Stimulated activated naive CD8-positive, alpha-beta T cell treated with anti-CD3 and anti-CD28 coated beads, Interleukin-15, Interleukin-2, amounts not matched to agents 100 ng/mL and 50 ng/mL, for 24 hours (primary cell): ENCODE measurements at regions not wholly inside any gene's neighbourhood (a gene's known extent, or its start where the extent isn't known, plus 50 kb on each side); places are given as distances from the start of the nearest gene placed in this dataset.
"Not testable (repeated sequence)": the region's sequence is repeated elsewhere in the genome, so short reads cannot be mapped to it uniquely, and the experiment has no call there.

Experiments used
- H3K27ac Mint-ChIP-seq: one replicate; pipeline ENCODE4 v1.8.0; 2021; ENCODE audit warnings: mild to moderate bottlenecking, mixed read lengths
- H3K27me3 Mint-ChIP-seq: one replicate; pipeline ENCODE4 v1.8.0; 2021; ENCODE audit warnings: mixed read lengths
- H3K36me3 Mint-ChIP-seq: one replicate; pipeline ENCODE4 v1.8.0; 2021; ENCODE audit warnings: low read depth, mixed read lengths
- H3K4me1 Mint-ChIP-seq: one replicate; pipeline ENCODE4 v1.8.0; 2021; ENCODE audit warnings: low read depth, mixed read lengths
- H3K4me3 Mint-ChIP-seq: one replicate; pipeline ENCODE4 v1.8.0; 2021; ENCODE audit warnings: mild to moderate bottlenecking, mixed read lengths
- H3K9me3 Mint-ChIP-seq: one replicate; pipeline ENCODE4 v1.8.0; 2021; ENCODE audit warnings: mixed read lengths

DNA sequence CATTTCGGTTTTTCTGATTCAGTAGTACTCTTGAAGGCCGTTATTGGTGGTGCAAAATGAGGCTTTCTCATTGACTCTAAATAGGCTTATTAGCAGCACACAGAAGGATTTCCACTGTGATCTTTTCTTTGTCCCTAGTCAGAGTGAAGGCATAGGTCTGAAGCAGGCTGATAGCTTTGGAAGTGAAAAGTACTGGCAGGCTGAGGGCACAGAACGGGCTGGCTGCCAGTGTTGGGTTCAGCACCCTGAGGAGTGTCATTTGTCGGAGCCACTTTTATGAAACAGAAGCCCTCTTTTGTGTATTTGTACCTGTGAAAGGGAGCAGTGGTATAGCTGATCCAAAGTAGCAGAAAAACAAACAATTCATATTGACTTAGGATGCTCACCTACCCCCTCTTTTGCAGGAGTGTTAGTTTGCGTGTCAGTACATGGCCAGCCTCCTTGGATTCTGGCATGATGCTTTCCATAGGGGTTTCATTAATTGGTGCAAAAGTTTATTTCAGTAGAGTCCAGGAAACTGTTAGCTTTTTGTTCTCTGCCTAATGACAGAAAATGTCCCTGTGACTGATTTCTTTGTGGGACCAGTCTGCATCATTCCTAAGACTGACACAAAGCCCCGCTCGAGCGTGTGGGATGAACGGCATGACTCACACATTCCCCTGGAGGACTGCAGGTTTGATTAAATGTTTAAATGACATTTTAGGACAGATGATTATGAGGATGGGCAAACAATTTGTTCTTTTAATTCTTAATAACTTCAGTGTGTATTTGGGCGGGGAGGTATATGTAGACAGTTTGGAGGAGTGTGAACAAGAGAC lies 239.1 kb upstream of the VKORC1L1 start:
- not testable (repeated sequence) for H3K27me3 Mint-ChIP-seq, H3K4me3 Mint-ChIP-seq, H3K4me1 Mint-ChIP-seq, H3K27ac Mint-ChIP-seq, H3K36me3 Mint-ChIP-seq, H3K9me3 Mint-ChIP-seq

- H3K27ac Mint-ChIP-seq, H3K36me3 Mint-ChIP-seq, H3K27me3 Mint-ChIP-seq, H3K4me3 Mint-ChIP-seq, H3K9me3 Mint-ChIP-seq, H3K4me1 Mint-ChIP-seq: not testable (repeated sequence)
Measured at GRCh38 chr7:65638918-65639317, 234.0 kb upstream of the VKORC1L1 start.

DNA sequence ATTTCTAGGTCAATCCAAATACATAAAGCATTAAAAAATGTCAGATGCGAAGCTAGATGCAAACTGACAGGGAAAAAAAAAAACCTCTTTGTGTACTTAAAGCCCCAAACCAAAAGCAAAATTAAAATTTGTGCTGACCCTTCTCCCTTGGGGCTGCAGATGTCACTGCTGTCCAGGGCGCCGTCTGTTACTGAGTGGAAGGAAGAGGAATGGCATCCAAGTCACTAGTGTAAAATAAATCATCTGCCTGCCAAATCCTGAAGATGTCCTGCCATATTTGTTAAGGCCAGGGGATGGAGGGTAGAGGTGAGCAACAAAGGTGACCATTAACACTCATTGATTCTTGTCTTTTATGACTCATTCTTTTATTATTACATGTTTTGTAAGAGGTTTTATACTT lies 233.2 kb upstream of the VKORC1L1 start:
- not testable (repeated sequence) for H3K9me3 Mint-ChIP-seq, H3K27me3 Mint-ChIP-seq, H3K4me1 Mint-ChIP-seq, H3K27ac Mint-ChIP-seq, H3K4me3 Mint-ChIP-seq, H3K36me3 Mint-ChIP-seq

- H3K4me1 Mint-ChIP-seq, H3K27me3 Mint-ChIP-seq, H3K4me3 Mint-ChIP-seq, H3K27ac Mint-ChIP-seq, H3K36me3 Mint-ChIP-seq, H3K9me3 Mint-ChIP-seq: not testable (repeated sequence)
Measured at GRCh38 chr7:65643498-65643897, 229.4 kb upstream of the VKORC1L1 start.

DNA sequence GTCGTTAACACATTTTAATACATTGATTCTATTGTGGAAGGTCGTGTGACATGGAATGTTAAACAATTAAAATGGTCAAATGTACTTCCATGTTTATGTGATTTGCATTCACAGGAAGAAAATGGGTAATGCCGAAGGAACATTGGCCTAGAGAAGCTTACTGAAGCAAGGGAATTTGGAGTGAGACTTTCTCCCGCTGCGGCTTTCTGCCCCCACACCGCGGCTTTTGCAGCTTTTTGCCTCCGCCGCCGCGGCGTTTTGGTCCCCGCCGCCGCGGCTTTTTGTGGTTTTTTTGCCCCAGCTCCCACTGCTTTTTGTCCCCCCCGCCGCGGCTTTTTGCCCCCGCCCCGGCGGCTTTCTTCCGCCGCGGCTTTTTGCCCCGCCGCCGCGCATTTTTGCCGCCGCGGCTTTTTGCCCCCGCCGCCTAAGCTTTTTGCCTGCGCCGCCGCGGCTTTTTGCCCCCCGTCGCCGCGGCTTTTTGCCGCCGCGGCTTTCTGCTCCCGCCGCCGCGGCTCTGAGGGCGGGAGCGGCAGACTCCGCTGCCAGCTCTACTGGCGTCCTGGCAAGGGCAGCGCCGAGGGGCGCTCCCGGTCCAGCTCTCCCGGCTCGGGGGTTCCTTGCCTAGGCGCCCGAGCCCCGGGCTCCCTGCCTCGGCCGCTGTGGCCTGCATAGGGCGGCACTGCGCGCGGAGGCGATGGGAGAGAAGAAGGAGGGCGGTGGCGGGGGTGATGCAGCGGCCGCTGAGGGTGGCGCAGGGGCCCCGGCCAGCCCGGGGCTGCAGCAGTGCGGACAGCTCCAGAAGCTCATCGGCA lies 225.5 kb upstream of the VKORC1L1 start:
- H3K4me1 Mint-ChIP-seq, H3K36me3 Mint-ChIP-seq, H3K4me3 Mint-ChIP-seq, H3K27ac Mint-ChIP-seq, H3K27me3 Mint-ChIP-seq: not testable (repeated sequence)
- H3K9me3 Mint-ChIP-seq: peaks cover 13% of the 10 kb centered on the region

DNA sequence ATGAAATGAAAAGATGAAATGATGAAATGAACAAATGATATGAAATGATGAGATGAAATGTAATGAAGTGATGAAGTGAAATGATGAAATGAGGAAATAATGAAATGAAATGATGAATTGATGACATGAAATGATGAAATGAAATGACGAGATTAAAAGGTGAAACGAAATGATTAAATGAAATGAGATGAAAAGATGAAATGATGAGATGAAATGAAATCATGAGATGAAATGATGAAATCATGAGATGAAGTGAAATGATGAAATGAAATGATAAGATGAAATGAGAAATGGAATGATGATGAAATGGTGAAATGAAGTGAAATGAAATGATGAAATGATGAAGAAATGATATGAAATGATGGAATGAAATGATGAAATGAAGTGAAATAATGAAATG lies 221.7 kb upstream of the VKORC1L1 start:
- H3K27me3 Mint-ChIP-seq, H3K36me3 Mint-ChIP-seq, H3K4me1 Mint-ChIP-seq, H3K4me3 Mint-ChIP-seq: not testable (repeated sequence)
- H3K9me3 Mint-ChIP-seq: peaks cover 13% of the 10 kb centered on the region
- peak overlapping the region; percentile 76 for H3K27ac Mint-ChIP-seq

GRCh38 chr7:65651826-65652592 lies 220.9 kb upstream of the VKORC1L1 start:
- Mint-ChIP-seq H3K27ac (peak overlapping the region; percentile 87), H3K9me3 (peaks cover 13% of the 10 kb centered on the region)
- not testable (repeated sequence) for H3K4me1 Mint-ChIP-seq, H3K27me3 Mint-ChIP-seq, H3K4me3 Mint-ChIP-seq, H3K36me3 Mint-ChIP-seq

DNA sequence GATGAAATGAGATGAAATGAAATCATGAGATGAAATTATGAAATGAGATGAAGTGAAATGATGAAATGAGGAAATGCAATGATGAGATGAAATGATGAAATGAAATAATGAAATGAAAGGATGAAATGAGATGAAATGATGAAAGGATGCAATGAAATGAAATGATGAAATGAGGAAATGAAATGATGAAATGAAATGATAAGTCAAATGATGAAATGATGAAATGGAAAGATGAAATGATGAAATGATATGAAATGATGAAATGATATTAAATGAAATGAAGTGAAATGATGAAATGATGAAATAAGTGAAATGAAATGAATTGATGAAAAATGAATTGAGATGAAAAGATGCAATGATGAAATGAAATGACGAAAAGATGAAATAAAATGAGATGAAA lies 220.2 kb upstream of the VKORC1L1 start:
- not testable (repeated sequence) for H3K4me3 Mint-ChIP-seq, H3K27ac Mint-ChIP-seq

GRCh38 chr7:65656494-65657188 lies 216.2 kb upstream of the VKORC1L1 start:
- H3K36me3 Mint-ChIP-seq, H3K27me3 Mint-ChIP-seq, H3K4me3 Mint-ChIP-seq, H3K9me3 Mint-ChIP-seq, H3K27ac Mint-ChIP-seq, H3K4me1 Mint-ChIP-seq: not testable (repeated sequence)

More for the DNA sequence above, 220.2 kb upstream of the VKORC1L1 start:
- not testable (repeated sequence) for H3K27me3 Mint-ChIP-seq, H3K36me3 Mint-ChIP-seq, H3K4me1 Mint-ChIP-seq
- peaks cover 13% of the 10 kb centered on the region for H3K9me3 Mint-ChIP-seq

- not testable (repeated sequence) for H3K9me3 Mint-ChIP-seq, H3K4me3 Mint-ChIP-seq, H3K4me1 Mint-ChIP-seq, H3K27me3 Mint-ChIP-seq, H3K27ac Mint-ChIP-seq, H3K36me3 Mint-ChIP-seq
Measured at GRCh38 chr7:65683362-65683761, 189.5 kb upstream of the VKORC1L1 start.

DNA sequence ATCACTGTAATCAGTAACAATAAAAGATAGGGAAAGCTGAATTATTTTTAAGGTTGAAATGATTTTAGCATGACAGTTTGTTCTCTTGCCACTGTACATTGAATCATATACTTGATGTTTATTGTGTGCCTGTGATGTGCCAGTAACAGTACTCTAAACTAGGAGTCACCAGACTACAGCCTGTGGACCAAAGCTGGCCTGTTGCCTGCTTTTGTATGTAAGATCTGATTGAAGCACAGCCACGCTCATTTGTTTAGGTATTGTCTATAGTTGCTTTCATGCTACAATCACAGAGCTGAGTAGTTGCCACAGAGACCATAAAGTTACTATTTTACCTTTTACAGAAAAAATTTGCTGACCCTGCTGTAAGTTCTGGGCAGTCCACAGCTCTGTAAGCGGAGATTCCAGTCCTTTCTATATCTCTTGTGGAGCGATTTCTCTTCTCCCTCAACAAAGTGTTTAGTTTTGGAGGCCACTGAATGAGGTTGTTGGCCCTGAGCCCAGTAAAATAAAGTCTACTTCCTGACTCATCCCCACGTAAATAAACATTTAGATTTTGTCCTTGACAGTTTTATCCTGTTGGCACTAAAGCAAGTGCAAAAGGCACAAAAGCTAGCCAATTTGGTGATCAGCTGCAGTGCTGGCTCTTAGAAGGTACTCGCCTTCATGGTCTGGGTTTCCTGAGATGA lies 173.7 kb upstream of the VKORC1L1 start:
- not testable (repeated sequence) for H3K27me3 Mint-ChIP-seq, H3K9me3 Mint-ChIP-seq, H3K4me1 Mint-ChIP-seq, H3K36me3 Mint-ChIP-seq, H3K27ac Mint-ChIP-seq, H3K4me3 Mint-ChIP-seq

- not testable (repeated sequence) for H3K4me1 Mint-ChIP-seq, H3K27ac Mint-ChIP-seq, H3K27me3 Mint-ChIP-seq, H3K36me3 Mint-ChIP-seq, H3K4me3 Mint-ChIP-seq, H3K9me3 Mint-ChIP-seq
Measured at GRCh38 chr7:65699715-65700356, 173.0 kb upstream of the VKORC1L1 start.

GRCh38 chr7:65719123-65719798 lies 153.6 kb upstream of the VKORC1L1 start:
- not testable (repeated sequence) for H3K4me1 Mint-ChIP-seq

GRCh38 chr7:65722361-65722792 lies 150.5 kb upstream of the VKORC1L1 start:
- Mint-ChIP-seq H3K27ac (no peak overlapping the region), H3K9me3 (no peaks in the 10 kb centered on the region), H3K4me3 (no peak overlapping the region), H3K27me3 (no peaks in the 10 kb centered on the region), H3K4me1 (no peaks in the 10 kb centered on the region), H3K36me3 (no peaks in the 10 kb centered on the region)

More at GRCh38 chr7:65719123-65719798, 153.6 kb upstream of the VKORC1L1 start:
- not testable (repeated sequence) for H3K27me3 Mint-ChIP-seq, H3K9me3 Mint-ChIP-seq, H3K27ac Mint-ChIP-seq, H3K36me3 Mint-ChIP-seq, H3K4me3 Mint-ChIP-seq
